NCI-H524 treated with DMSO at 0.1 percent for 48 hours (cell line): ENCODE measurements at regions not wholly inside any gene's neighbourhood (a gene's known extent, or its start where the extent isn't known, plus 50 kb on each side); places are given as distances from the start of the nearest gene placed in this dataset.

Experiments used
- DNase-seq: peaks from one replicate; lab custom pipeline; 2025; lab: John Stamatoyannopoulos, UW

- DNase-seq = no peak
Observed at GRCh38 chr22:47259990-47260389, 497.5 kb downstream of the TBC1D22A start.

GRCh38 chr22:47259049-47259448 is 496.6 kb downstream of the TBC1D22A start:
- DNase-seq = no peak

- no peak for DNase-seq
Observed at GRCh38 chr22:47257976-47258375, 495.5 kb downstream of the TBC1D22A start.

- no peak for DNase-seq
Observed at GRCh38 chr22:47257566-47257965, 495.1 kb downstream of the TBC1D22A start.

GRCh38 chr22:47251911-47252310 is 489.5 kb downstream of the TBC1D22A start:
- no peak for DNase-seq

GRCh38 chr22:47250995-47251765 is 488.7 kb downstream of the TBC1D22A start:
- DNase-seq = no peak

GRCh38 chr22:47249370-47249928 is 487.0 kb downstream of the TBC1D22A start:
- DNase-seq = no peak

- no peak for DNase-seq
Observed at GRCh38 chr22:47248925-47249324, 486.5 kb downstream of the TBC1D22A start.

- DNase-seq = no peak
Observed at GRCh38 chr22:47247579-47248240, 485.3 kb downstream of the TBC1D22A start.

GRCh38 chr22:47245786-47246185 is 483.3 kb downstream of the TBC1D22A start:
- DNase-seq = no peak

GRCh38 chr22:47245286-47245685 is 482.8 kb downstream of the TBC1D22A start:
- DNase-seq = no peak

- DNase-seq = no peak
Observed at GRCh38 chr22:47240116-47240515, 477.7 kb downstream of the TBC1D22A start.

- no peak for DNase-seq
Observed at GRCh38 chr22:47239474-47239860, 477.0 kb downstream of the TBC1D22A start.

GRCh38 chr22:47238690-47239473 is 476.4 kb downstream of the TBC1D22A start:
- no peak for DNase-seq

- DNase-seq = no peak
Observed at GRCh38 chr22:47237890-47238480, 475.5 kb downstream of the TBC1D22A start.

- DNase-seq = no peak
Observed at GRCh38 chr22:47236718-47237117, 474.3 kb downstream of the TBC1D22A start.

- DNase-seq = no peak
Observed at GRCh38 chr22:47236161-47236560, 473.7 kb downstream of the TBC1D22A start.

- no peak for DNase-seq
Observed at GRCh38 chr22:47233316-47234243, 471.1 kb downstream of the TBC1D22A start.

- no peak for DNase-seq
Observed at GRCh38 chr22:47232753-47233152, 470.3 kb downstream of the TBC1D22A start.

GRCh38 chr22:47232197-47232596 is 469.7 kb downstream of the TBC1D22A start:
- DNase-seq = no peak

- no peak for DNase-seq
Observed at GRCh38 chr22:47231759-47232158, 469.3 kb downstream of the TBC1D22A start.
